Erythroblast (primary cell): ENCODE measurements at regions not wholly inside any gene's neighbourhood (a gene's known extent, or its start where the extent isn't known, plus 50 kb on each side); places are given as distances from the start of the nearest gene placed in this dataset.
"Not testable (repeated sequence)": the region's sequence is repeated elsewhere in the genome, so short reads cannot be mapped to it uniquely, and the experiment has no call there.

Experiments
- GATA1 ChIP-seq: IDR thresholded peaks from 2 replicates; pipeline ENCODE4 v1.6.1; 2011; ENCODE audit warnings: low read depth, mild to moderate bottlenecking, control low read depth, low read length, moderate library complexity
- POLR2A ChIP-seq: IDR thresholded peaks from 2 replicates; pipeline ENCODE4 v1.6.1; 2011; ENCODE audit warnings: mild to moderate bottlenecking, low read length

DNA sequence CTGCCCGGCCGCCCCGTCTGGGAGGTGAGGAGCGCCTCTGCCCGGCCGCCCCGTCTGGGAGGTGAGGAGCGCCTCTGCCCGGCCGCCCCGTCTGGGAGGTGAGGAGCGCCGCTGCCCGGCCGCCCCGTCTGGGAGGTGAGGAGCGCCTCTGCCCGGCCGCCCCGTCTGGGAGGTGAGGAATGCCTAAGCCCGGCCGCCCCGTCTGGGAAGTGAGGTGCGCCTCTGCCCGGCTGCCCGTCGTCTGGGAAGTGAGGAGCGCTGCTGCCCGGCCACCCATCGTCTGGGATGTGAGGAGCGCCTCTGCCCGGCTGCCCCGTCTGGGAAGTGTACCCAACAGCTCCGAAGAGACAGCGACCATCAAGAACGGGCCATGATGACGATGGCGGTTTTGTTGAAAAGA, 136.6 kb upstream of the PROKR2 start:
- TF ChIP-seq POLR2A, GATA1: not testable (repeated sequence)
